Naive thymus-derived CD4-positive, alpha-beta T cell (primary cell): ENCODE measurements at regions not wholly inside any gene's neighbourhood (a gene's known extent, or its start where the extent isn't known, plus 50 kb on each side); places are given as distances from the start of the nearest gene placed in this dataset.

Experiments used
- ATAC-seq: fragments of 150-1000 bp; cut with Tn5 transposase; 2 replicates; pipeline ENCODE4 v1.10.0; 2021; ENCODE audit warnings: mild to moderate bottlenecking, moderate library complexity
- CTCF ChIA-PET: fragments of 350-600 bp; sonication (Branson Sonifier 250); formaldehyde crosslinking; loops from one replicate; lab custom pipeline; 2021; ENCODE audit warnings: antibody characterized with exemption; lab: Charles Lee
- POLR2A ChIA-PET: fragments of 350-600 bp; sonication (Branson Sonifier 250); formaldehyde crosslinking; loops from one replicate; lab custom pipeline; 2021; ENCODE audit warnings: antibody characterized with exemption, inconsistent platforms; lab: Charles Lee
- DNase-seq, 9 donors: peaks; one replicate each; pipeline versions ENCODE4 v3.0.0 to v3.0.0-alpha.2; 2020 to 2022; ENCODE audit warnings: mixed read lengths in 1 of 9
- H3K27ac ChIP-seq: one replicate; pipeline ENCODE4 v1.7.0; 2013; ENCODE audit warnings: mild to moderate bottlenecking, low read depth, low read length, moderate library complexity
- H3K27me3 ChIP-seq, 2 donors: one replicate each; pipeline ENCODE4 v1.7.0; 2013; ENCODE audit warnings: low read length in 2 of 2, mild to moderate bottlenecking in 2 of 2, moderate library complexity in 2 of 2; ENCODE audit not compliant: control insufficient read depth in 2 of 2, insufficient read depth in 2 of 2
- H3K36me3 ChIP-seq, 3 experiments: 1 replicate in 2 of 3; 2 replicates in 1 of 3; pipeline ENCODE4 v1.7.0; 2013; ENCODE audit warnings: low read length in 3 of 3, mild to moderate bottlenecking in 3 of 3, moderate library complexity in 1 of 3; ENCODE audit not compliant: insufficient read depth in 3 of 3, control insufficient read depth in 2 of 3
- H3K4me1 ChIP-seq, 2 donors: one replicate each; pipeline ENCODE4 v1.7.0; 2013; ENCODE audit warnings: low read length in 2 of 2, mild to moderate bottlenecking in 2 of 2, moderate library complexity in 1 of 2; ENCODE audit not compliant: control insufficient read depth in 2 of 2, insufficient read depth in 2 of 2
- H3K4me3 ChIP-seq: 2 replicates; pipeline ENCODE4 v1.7.0; 2013; ENCODE audit warnings: mild to moderate bottlenecking, low read length
- H3K9me3 ChIP-seq, 3 experiments: 1 replicate in 2 of 3; 2 replicates in 1 of 3; pipeline ENCODE4 v1.7.0; 2013; ENCODE audit warnings: low read length in 3 of 3; ENCODE audit not compliant: control insufficient read depth in 2 of 3
- H3K27ac Mint-ChIP-seq, 9 donors: one replicate each; pipeline ENCODE4 v1.8.0; 2020 to 2022; ENCODE audit warnings: mixed read lengths in 9 of 9, mild to moderate bottlenecking in 8 of 9, moderate library complexity in 5 of 9, inconsistent platforms in 2 of 9
- H3K27me3 Mint-ChIP-seq, 5 donors: one replicate each; pipeline ENCODE4 v1.8.0; 2021 to 2022; ENCODE audit warnings: mixed read lengths in 5 of 5, mild to moderate bottlenecking in 1 of 5
- H3K36me3 Mint-ChIP-seq, 5 donors: one replicate each; pipeline ENCODE4 v1.8.0; 2020 to 2022; ENCODE audit warnings: mixed read lengths in 5 of 5, mild to moderate bottlenecking in 3 of 5, inconsistent platforms in 1 of 5
- H3K4me1 Mint-ChIP-seq, 7 donors: one replicate each; pipeline ENCODE4 v1.8.0; 2020 to 2022; ENCODE audit warnings: mixed read lengths in 7 of 7, mild to moderate bottlenecking in 3 of 7, inconsistent platforms in 1 of 7
- H3K4me3 Mint-ChIP-seq, 10 donors: one replicate each; pipeline ENCODE4 v1.8.0; 2020 to 2022; ENCODE audit warnings: mild to moderate bottlenecking in 10 of 10, mixed read lengths in 10 of 10, moderate library complexity in 6 of 10, inconsistent platforms in 2 of 10
- H3K9me3 Mint-ChIP-seq, 11 donors: one replicate each; pipeline ENCODE4 v1.8.0; 2020 to 2022; ENCODE audit warnings: mixed read lengths in 11 of 11, mild to moderate bottlenecking in 4 of 11, inconsistent platforms in 1 of 11, moderate library complexity in 1 of 11
- intact Hi-C, 2 donors: fragments of 100-400 bp; cut with micrococcal nuclease; formaldehyde crosslinking; loops; one replicate each; pipeline ENCODE4 v1.15.1; 2023

DNA sequence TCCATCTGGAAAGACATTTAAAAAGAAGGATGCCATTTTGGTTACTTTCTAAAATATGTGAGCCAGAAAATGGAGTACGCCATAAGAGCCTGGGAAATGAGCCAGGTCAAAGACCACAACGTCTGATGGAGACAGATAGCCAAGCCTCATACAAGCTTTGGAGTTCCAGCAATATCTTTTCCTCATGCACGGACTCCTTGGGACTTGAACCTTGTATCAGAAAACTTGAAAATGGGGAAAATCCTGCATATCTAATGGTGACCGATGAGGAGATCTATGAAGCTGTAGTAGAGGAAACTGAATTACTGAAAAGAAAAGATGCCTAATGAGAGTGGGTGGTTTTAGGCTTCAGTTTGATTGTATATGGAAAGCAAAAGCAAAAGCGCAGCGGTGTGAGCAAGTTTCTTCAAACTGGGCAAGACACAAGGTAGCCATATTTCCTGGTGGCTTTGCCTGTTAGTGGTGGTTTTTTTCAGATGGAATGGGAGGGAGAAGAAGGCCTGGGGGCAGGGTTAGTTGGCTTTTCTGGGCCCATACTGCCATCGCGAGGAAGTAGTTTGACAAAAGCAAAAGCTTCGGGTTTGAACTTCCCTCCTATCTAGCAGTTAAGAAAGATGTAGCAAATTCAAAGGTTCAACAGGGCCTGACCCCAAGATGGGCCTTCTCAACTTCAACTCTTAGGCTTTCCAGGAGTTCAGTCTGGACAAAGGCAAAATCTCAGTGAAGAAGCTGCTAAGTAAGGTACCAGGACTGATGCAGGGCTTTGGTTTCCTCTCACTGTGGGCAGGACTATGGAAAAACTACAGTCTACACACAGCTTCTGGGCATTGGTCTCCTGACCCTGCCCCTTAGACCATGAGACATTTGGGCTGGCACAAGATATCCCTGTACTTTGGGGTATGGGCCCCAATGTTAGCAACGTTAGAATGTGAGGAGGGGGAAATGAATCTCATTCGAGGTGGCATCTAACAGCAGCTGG is 210.0 kb upstream of the STK26 start:
- peaks cover 0 to 4% (median 0%) of the 10 kb centered on the region in 5 donors for H3K36me3 Mint-ChIP-seq
- H3K27ac Mint-ChIP-seq: peak overlapping the region; percentile 92 to 98 (median 95)
- peaks cover 9% of the 10 kb centered on the region in 2 donors for H3K4me1 ChIP-seq
- no peaks in the 10 kb centered on the region for H3K36me3 ChIP-seq
- peak overlapping the region; percentile 78 to 98 (median 90) for H3K4me3 Mint-ChIP-seq
- ChIA-PET CTCF (interaction anchor here (0.6 to 1.7 kb wide), 4 partner anchors 9 to 663 kb away, joined by 3 to 6 read pairs (median 4); no protein-coding TSS in a partner anchor), POLR2A (interaction anchor here (0.7 to 1.6 kb wide), 3 partner anchors 10 to 15 kb away, joined by 3 to 7 read pairs (median 3); no protein-coding TSS in a partner anchor)
- peaks cover 2 to 35% (median 28%) of the 10 kb centered on the region in 7 donors for H3K4me1 Mint-ChIP-seq
- peak overlapping the region; percentile 69 for H3K4me3 ChIP-seq
- intact Hi-C loops: loop anchor here (1.0 to 10.0 kb wide), 11 partner anchors 15 to 1732 kb away; partner anchors contain the start of genes ENOX2 (in 2 of the 2), RAP2C (in 1 of the 2), SLC25A14 (in 1 of the 2) and ZNF280C (in 1 of the 2)
- peaks cover 0 to 4% (median 0%) of the 10 kb centered on the region in 11 donors for H3K9me3 Mint-ChIP-seq
- H3K27me3 ChIP-seq: no peaks in the 10 kb centered on the region
- ATAC-seq (peak; percentile 96), DNase-seq (peak; percentile 36 to 97 (median 95))
- peak overlapping the region; percentile 75 for H3K27ac ChIP-seq
- no peaks in the 10 kb centered on the region for H3K27me3 Mint-ChIP-seq
- no peaks in the 10 kb centered on the region for H3K9me3 ChIP-seq

DNA sequence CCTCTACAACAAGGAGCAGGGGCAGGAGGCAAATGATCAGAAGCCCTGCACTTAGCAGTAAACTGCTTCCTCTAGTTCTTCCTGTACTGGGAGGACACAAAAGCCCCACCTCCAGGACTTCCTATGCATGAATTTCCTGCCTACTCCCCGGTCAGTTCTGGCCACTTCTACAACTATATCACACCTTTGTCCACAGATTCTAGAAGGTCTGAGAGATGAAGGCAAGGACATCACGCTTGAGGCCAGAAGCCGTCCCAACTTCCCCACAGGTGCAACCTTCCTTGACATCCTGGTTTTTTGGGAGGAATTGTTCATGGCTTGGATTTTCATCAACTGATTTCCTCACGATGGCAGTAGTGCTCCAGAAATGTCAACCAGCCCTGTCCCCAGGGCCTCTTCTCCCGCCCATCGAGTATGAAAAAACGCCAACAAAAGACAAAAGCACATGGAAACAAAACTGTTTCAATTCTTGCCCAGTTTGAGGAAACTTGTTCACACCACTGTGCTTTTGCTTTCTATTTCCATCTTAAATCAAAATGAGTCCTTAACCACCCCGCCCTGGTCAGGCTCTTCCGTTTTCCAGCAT is 206.5 kb upstream of the STK26 start:
- H3K36me3 Mint-ChIP-seq: peaks cover 0 to 6% (median 0%) of the 10 kb centered on the region in 5 donors
- no peaks in the 10 kb centered on the region for H3K36me3 ChIP-seq
- H3K27ac ChIP-seq: peak overlapping the region; percentile 50
- H3K27ac Mint-ChIP-seq: peak overlapping the region; percentile 83 to 93 (median 92)
- peaks cover 2 to 40% (median 29%) of the 10 kb centered on the region in 7 donors for H3K4me1 Mint-ChIP-seq
- CTCF ChIA-PET: interaction anchor here (0.7 to 1.5 kb wide), 2 partner anchors 11 kb away, joined by 3 to 6 read pairs; no protein-coding TSS in a partner anchor
- peak overlapping the region; percentile 77 to 90 (median 88) for H3K4me3 Mint-ChIP-seq
- DNase-seq: peak in 8 of 9 donors; percentile 44 to 93 (median 88)
- H3K27me3 ChIP-seq: no peaks in the 10 kb centered on the region
- H3K4me1 ChIP-seq: peaks cover 9% of the 10 kb centered on the region in 2 donors
- H3K27me3 Mint-ChIP-seq: no peaks in the 10 kb centered on the region
- POLR2A ChIA-PET: no interaction called here
- H3K9me3 ChIP-seq: no peaks in the 10 kb centered on the region
- peak; percentile 74 for ATAC-seq
- H3K9me3 Mint-ChIP-seq: peaks cover 0 to 4% (median 0%) of the 10 kb centered on the region in 11 donors
- intact Hi-C loops: loop anchor here (1.0 to 10.0 kb wide), 3 partner anchors 12 to 1732 kb away; no protein-coding TSS in a partner anchor
- H3K4me3 ChIP-seq: peak overlapping the region; percentile 52

DNA sequence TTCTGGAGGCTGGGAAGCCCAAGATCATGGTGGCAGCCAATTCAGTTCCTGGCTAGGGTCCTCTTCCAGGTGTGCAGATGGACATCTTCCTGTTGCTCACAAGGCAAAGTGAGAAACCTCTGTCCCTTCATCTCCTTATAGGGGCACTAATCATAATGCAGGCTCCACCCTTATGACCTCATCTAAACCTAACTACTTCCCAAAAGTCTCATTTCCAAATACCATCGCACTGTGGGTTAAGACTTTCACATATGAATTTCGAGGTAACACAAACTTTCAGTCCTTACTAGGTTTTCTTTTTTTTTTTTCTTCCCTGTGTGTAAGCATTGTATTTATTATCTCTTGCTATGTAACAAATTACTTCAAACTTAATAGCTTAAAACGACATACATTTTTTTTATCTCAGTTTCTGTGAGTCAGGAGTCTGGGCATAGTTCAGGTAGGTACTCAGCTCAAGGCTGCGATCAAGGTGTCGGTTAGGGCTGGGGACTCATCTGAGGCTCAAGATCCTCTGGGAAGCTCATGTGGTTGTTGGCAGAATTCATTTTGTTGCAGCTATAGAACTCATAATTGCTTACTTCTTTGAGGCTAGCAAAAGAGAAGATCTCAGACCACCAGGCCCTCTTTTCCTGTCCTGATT is 204.7 kb upstream of the STK26 start:
- H3K36me3 Mint-ChIP-seq: peaks cover 0 to 6% (median 0%) of the 10 kb centered on the region in 5 donors
- ChIA-PET POLR2A (interaction anchor here (0.7 kb wide), 1 partner anchor 14 kb away, joined by 3 read pairs; no protein-coding TSS in a partner anchor), CTCF (no interaction called here)
- H3K9me3 Mint-ChIP-seq: peaks cover 0 to 2% (median 0%) of the 10 kb centered on the region in 11 donors
- Histone ChIP-seq H3K27me3 (no peaks in the 10 kb centered on the region), H3K36me3 (no peaks in the 10 kb centered on the region), H3K4me1 (peaks cover 9% of the 10 kb centered on the region in 2 donors), H3K9me3 (no peaks in the 10 kb centered on the region), H3K4me3 (no peak overlapping the region), H3K27ac (no peak overlapping the region)
- H3K4me3 Mint-ChIP-seq: peak overlapping the region in 7 of 10 donors; percentile 12 to 89 (median 63)
- ATAC-seq: no peak
- intact Hi-C loops: loop anchor here (10.0 kb wide), 2 partner anchors 1036 to 1734 kb away; no protein-coding TSS in a partner anchor
- no peak for DNase-seq
- no peaks in the 10 kb centered on the region for H3K27me3 Mint-ChIP-seq
- peaks cover 2 to 44% (median 20%) of the 10 kb centered on the region in 7 donors for H3K4me1 Mint-ChIP-seq
- peak overlapping the region in 7 of 9 donors; percentile 6 to 92 (median 58) for H3K27ac Mint-ChIP-seq

DNA sequence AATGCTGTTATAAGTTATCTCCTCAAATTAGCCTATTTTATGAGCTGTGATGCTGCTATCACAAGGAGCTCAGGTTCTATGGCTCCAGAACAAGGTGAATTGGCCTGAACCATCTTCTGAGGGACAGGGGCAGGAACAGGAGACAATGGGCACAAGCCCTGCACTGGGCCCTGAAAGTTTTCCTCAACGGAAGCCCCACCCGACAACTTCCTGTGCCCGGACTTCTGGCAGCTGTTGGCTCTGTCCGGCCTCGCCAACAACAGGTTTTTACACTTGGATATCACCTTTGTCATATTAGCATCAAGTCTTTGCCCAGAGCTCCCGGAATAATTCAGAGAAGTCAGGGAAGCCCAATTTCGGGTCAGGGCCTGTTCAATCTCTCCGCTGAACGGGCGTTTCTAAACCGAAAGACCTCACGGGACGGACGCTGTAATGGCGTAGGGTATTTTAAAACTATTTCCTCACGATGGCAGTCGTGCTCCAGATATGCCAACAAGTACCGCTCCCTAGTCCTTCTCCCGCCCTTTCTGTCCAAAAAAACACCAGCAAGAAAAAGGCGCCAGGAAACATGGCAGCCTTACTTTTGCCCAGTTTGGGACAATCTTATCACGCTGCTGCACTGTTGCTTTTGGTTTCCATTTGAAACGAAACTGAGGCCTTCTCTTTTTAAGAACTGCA is 201.0 kb upstream of the STK26 start:
- Mint-ChIP-seq H3K36me3 (peaks cover 0 to 5% (median 0%) of the 10 kb centered on the region in 5 donors), H3K27me3 (no peaks in the 10 kb centered on the region), H3K27ac (peak overlapping the region in 5 of 9 donors; percentile 69 to 99 (median 96)), H3K9me3 (no peaks in the 10 kb centered on the region), H3K4me1 (peaks cover 2 to 33% (median 16%) of the 10 kb centered on the region in 7 donors), H3K4me3 (peak overlapping the region in 5 of 10 donors; percentile 85 to 97 (median 96))
- no peak overlapping the region for H3K4me3 ChIP-seq
- H3K36me3 ChIP-seq: no peaks in the 10 kb centered on the region
- ATAC-seq (no peak), DNase-seq (peak in 5 of 9 donors; percentile 86 to 92 (median 90))
- peaks cover 0 to 2% of the 10 kb centered on the region in 2 donors for H3K4me1 ChIP-seq
- H3K9me3 ChIP-seq: no peaks in the 10 kb centered on the region
- H3K27ac ChIP-seq: peak overlapping the region; percentile 68
- CTCF ChIA-PET: no interaction called here
- POLR2A ChIA-PET: no interaction called here
- intact Hi-C loops: no loop called here
- no peaks in the 10 kb centered on the region for H3K27me3 ChIP-seq

DNA sequence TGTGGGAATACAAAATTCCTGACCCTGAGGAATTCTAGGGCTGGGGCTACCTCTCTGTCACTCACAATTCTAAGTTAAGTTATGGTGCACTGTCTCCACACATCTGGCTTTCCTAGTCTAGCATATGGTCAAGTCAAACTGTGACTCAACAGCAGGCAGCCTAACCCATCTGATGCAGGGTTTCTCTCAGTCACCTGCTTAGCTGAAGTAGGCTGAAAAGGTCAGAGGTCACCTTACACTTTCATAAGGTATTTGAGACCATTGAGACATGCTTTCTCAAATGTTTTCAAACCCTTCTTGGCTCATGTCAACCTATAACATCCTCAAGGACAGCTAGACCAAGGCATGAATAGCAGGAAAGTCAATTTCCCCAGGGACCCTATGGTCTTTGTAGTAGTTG is 196.5 kb upstream of the STK26 start:
- no peaks in the 10 kb centered on the region for H3K27me3 ChIP-seq
- Mint-ChIP-seq H3K27ac (peak overlapping the region in 1 of 9 donors; percentile 27), H3K27me3 (no peaks in the 10 kb centered on the region), H3K9me3 (no peaks in the 10 kb centered on the region), H3K4me1 (peaks cover 1 to 47% (median 29%) of the 10 kb centered on the region in 7 donors), H3K4me3 (no peak overlapping the region), H3K36me3 (peaks cover 0 to 2% (median 0%) of the 10 kb centered on the region in 5 donors)
- H3K4me1 ChIP-seq: peaks cover 0 to 14% of the 10 kb centered on the region in 2 donors
- intact Hi-C loops: loop anchor here in 1 of 2 donors (5.0 kb wide), 3 partner anchors 786 to 1851 kb away; no protein-coding TSS in a partner anchor
- POLR2A ChIA-PET: interaction anchor here (1.4 kb wide), 1 partner anchor 14 kb away, joined by 3 read pairs; no protein-coding TSS in a partner anchor
- ATAC-seq (no peak), DNase-seq (no peak)
- CTCF ChIA-PET: interaction anchor here (2.0 kb wide), 1 partner anchor 13 kb away, joined by 6 read pairs; no protein-coding TSS in a partner anchor
- no peaks in the 10 kb centered on the region for H3K9me3 ChIP-seq
- H3K27ac ChIP-seq: no peak overlapping the region
- no peak overlapping the region for H3K4me3 ChIP-seq
- no peaks in the 10 kb centered on the region for H3K36me3 ChIP-seq
